Memory B cell (primary cell): ENCODE measurements at regions not wholly inside any gene's neighbourhood (a gene's known extent, or its start where the extent isn't known, plus 50 kb on each side); places are given as distances from the start of the nearest gene placed in this dataset.

Experiments
- ATAC-seq: fragments of 150-1000 bp; cut with Tn5 transposase; 2 replicates; pipeline ENCODE4 v1.10.0; 2021; ENCODE audit warnings: low read depth, mild to moderate bottlenecking, moderate library complexity
- DNase-seq, 2 donors: peaks; one replicate each; pipeline ENCODE4 v3.0.0; 2022; ENCODE audit warnings: low spot score in 2 of 2
- H3K27ac Mint-ChIP-seq: one replicate; pipeline ENCODE4 v1.8.0; 2022; ENCODE audit warnings: mild to moderate bottlenecking, moderate library complexity, mixed read lengths
- H3K27me3 Mint-ChIP-seq: one replicate; pipeline ENCODE4 v1.8.0; 2022; ENCODE audit warnings: mixed read lengths
- H3K36me3 Mint-ChIP-seq: one replicate; pipeline ENCODE4 v1.8.0; 2022; ENCODE audit warnings: mild to moderate bottlenecking, mixed read lengths
- H3K4me1 Mint-ChIP-seq: one replicate; pipeline ENCODE4 v1.8.0; 2022; ENCODE audit warnings: mixed read lengths
- H3K4me3 Mint-ChIP-seq: one replicate; pipeline ENCODE4 v1.8.0; 2022; ENCODE audit warnings: mild to moderate bottlenecking, moderate library complexity, mixed read lengths
- H3K9me3 Mint-ChIP-seq: one replicate; pipeline ENCODE4 v1.8.0; 2022; ENCODE audit warnings: mixed read lengths

DNA sequence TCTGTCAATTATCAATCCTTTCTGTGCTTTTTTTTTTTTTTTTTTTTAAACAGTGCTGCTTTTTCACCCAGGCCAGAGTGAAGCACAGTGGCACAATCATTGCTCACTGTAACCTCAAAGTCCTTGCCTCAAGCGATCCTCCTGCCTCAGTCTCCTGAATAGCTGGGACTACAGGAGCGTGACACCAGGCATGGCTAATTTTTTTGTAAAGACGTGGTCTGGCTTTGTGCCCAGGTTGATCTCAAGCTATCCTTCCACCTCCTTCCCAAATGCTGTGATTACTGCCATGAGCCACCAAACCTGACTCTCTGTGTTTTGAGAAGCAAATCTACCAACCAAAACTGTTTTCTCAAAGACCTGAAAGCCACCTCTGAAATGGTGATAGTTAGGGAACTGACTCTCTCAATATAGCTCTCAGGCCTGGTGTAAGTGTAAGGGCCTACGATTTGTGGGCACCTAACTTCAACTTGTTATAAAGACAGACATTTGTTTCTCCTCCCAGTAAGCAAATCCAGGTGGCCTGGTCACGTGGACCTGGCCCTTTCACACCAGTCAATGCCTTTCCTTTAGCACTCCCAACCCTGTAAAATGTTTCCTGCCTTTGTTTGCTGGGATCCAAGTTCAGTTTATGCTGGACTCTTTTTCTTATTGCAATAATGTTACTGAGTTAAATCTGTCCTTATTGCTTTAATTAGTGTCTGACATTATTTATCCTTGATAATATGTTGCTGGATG lies 2015.9 kb downstream of the PCDH7 start:
- ATAC-seq (no peak), DNase-seq (no peak)
- H3K9me3 Mint-ChIP-seq: peaks cover 3% of the 10 kb centered on the region
- no peak overlapping the region for H3K4me3 Mint-ChIP-seq
- H3K27ac Mint-ChIP-seq: no peak overlapping the region
- H3K27me3 Mint-ChIP-seq: no peaks in the 10 kb centered on the region
- H3K4me1 Mint-ChIP-seq: no peaks in the 10 kb centered on the region
- no peaks in the 10 kb centered on the region for H3K36me3 Mint-ChIP-seq

DNA sequence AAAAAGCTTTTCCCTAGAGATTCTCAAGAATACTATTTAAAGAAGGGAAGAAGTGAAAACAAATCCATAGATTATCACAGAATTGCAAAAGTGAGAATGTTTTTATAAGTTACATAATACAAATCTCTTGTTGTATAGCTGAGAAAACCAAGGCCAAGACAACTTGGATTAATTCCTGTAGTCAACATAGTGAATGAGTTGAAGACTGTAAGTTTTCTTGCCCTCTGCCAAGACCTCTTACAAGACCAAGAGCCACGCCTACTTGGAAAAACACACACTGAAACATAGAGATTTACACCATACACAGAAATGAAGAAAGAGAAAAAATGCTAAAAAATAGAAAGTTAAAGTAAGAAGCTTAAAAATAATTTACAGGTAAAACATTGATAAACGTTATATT lies 2024.0 kb downstream of the PCDH7 start:
- no peaks in the 10 kb centered on the region for H3K36me3 Mint-ChIP-seq
- H3K4me3 Mint-ChIP-seq: no peak overlapping the region
- DNase-seq (no peak), ATAC-seq (no peak)
- no peaks in the 10 kb centered on the region for H3K27me3 Mint-ChIP-seq
- no peak overlapping the region for H3K27ac Mint-ChIP-seq
- no peaks in the 10 kb centered on the region for H3K9me3 Mint-ChIP-seq
- H3K4me1 Mint-ChIP-seq: no peaks in the 10 kb centered on the region

DNA sequence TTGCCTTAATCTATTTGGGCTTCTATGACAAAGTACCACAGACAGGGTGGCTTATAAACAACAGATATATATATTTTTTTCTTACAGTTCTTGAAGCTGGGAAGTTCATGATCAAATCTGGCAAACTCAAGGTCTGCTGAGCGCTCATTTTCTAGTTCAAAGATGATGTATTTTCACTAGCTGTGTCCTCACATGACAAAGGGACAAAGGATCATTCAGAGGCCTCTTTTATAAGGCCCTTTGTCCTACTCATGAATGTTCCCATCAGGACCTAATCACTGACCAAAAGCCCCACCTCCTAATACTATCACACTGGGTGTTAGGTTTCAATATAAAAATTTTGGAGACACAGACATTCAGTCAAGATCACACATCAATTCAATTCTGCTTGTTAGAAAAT lies 2025.2 kb downstream of the PCDH7 start:
- Mint-ChIP-seq H3K4me3 (no peak overlapping the region), H3K9me3 (no peaks in the 10 kb centered on the region), H3K36me3 (no peaks in the 10 kb centered on the region), H3K27me3 (no peaks in the 10 kb centered on the region), H3K4me1 (no peaks in the 10 kb centered on the region), H3K27ac (no peak overlapping the region)
- ATAC-seq (no peak), DNase-seq (no peak)

DNA sequence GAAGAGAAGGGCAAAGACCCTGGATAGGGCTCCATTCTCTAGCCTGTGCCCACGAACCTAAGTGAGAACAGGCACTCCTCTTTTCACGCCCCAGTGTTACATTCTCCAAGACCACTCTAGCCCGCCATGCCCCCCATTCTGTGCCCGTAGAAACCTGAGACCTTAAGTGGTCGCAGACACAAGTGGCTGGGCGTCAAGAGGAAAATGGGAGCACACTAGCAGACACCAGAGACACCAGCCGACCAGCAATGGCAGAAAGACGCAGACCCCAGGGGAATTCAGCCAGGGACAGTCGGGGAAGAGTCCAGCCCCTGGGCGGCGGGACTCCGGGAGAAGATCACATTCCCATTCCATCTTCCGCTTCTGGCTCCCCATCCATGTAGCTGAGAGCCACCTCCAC lies 2027.9 kb downstream of the PCDH7 start:
- DNase-seq: no peak
- Mint-ChIP-seq H3K27ac (no peak overlapping the region), H3K4me1 (no peaks in the 10 kb centered on the region), H3K27me3 (no peaks in the 10 kb centered on the region), H3K36me3 (no peaks in the 10 kb centered on the region), H3K9me3 (peaks cover 2% of the 10 kb centered on the region), H3K4me3 (no peak overlapping the region)
- ATAC-seq: no peak

DNA sequence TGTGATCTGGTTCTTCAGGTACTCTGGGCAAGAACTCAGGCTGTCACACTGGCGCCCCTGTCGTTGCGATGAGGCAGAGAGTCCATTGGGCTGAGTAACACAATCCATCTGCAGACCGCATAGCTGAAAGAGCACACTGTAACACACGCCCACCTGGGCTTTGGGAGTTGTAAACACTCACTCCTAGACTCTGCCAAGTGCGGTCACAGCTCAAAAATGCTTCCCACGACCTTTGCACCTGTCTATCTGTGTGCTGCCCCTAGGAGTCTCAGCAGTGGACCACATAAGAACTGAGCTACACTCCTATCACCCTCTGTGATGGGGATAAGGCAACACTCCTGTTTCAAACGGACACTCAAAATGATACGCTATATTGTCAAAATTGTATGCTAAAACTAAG lies 2028.3 kb downstream of the PCDH7 start:
- no peak overlapping the region for H3K4me3 Mint-ChIP-seq
- ATAC-seq (no peak), DNase-seq (no peak)
- H3K36me3 Mint-ChIP-seq: no peaks in the 10 kb centered on the region
- H3K27ac Mint-ChIP-seq: no peak overlapping the region
- no peaks in the 10 kb centered on the region for H3K4me1 Mint-ChIP-seq
- H3K27me3 Mint-ChIP-seq: no peaks in the 10 kb centered on the region
- H3K9me3 Mint-ChIP-seq: peaks cover 2% of the 10 kb centered on the region

DNA sequence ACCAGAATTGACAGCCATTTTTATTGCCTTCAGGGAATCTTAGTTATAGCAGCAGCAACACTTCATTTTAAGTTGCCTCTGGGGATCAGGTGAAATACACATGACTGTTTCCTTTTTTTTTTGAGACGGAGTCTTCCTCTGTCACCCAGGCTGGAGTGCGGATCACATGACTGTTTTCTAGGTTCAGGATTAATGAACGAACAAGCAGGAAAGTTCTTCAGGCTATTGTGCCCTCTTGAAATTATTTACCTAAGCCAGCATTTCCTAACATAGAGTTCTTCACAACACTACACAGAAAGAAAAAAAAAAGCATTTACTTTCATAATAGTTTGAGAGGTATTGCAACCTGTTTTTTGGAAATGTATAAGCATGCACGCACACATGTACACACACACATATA lies 2032.8 kb downstream of the PCDH7 start:
- Mint-ChIP-seq H3K4me3 (no peak overlapping the region), H3K36me3 (no peaks in the 10 kb centered on the region), H3K27me3 (no peaks in the 10 kb centered on the region), H3K27ac (no peak overlapping the region), H3K4me1 (no peaks in the 10 kb centered on the region), H3K9me3 (peaks cover 5% of the 10 kb centered on the region)
- no peak for DNase-seq
- no peak for ATAC-seq

DNA sequence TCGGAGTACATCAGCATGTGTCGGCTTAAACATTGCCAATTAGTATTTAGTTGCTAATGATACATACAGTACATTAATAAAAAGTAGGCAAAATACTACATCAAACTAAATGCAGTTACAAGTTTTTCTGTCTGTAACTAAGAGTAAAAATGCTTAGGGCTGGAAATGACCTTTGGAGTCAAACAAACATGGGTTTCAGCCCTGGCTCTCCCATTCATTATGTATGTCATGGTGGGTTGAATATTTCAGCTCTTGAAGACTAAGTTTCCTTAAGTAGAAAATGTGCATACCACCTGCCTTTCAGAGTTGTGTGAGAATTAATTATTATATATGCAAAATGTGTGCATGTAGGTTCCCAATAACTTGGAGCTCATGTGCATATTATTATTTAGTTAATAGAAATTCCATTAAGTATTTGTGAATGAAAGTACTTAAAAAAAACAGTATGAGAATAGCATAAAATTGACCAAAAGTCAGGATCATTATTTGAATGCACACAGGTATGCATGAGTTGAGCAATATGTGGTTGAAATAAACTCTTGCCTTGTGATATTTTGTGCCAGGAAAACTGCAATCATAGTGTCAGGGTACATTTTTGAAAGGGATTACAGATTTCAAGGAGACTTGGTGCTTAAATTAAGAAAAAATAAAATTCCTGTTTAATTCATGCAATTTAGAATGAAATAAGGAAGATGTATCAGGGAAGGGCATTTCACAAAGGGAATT lies 2048.7 kb downstream of the PCDH7 start:
- no peaks in the 10 kb centered on the region for H3K36me3 Mint-ChIP-seq
- H3K27me3 Mint-ChIP-seq: no peaks in the 10 kb centered on the region
- H3K4me1 Mint-ChIP-seq: no peaks in the 10 kb centered on the region
- H3K4me3 Mint-ChIP-seq: no peak overlapping the region
- DNase-seq: no peak
- H3K9me3 Mint-ChIP-seq: peaks cover 6% of the 10 kb centered on the region
- no peak for ATAC-seq
- no peak overlapping the region for H3K27ac Mint-ChIP-seq

DNA sequence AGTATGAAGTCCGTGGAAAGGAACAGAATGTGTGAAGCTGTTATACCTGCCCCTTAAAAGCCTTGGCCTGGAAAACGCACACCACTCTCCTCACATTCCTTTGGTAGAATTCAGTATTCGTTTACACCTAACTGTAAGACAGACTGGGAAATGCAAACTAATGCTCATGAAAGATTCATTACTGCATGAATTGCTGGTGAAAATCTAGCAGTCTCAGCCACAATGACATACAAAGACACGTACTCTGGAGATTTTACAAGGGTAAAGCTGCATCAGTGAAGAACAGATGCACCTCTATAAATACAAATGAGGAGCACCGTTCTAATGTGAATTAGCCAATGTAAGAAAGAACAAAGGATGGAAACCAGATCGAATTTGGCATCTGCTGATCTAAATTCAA lies 2051.3 kb downstream of the PCDH7 start:
- Mint-ChIP-seq H3K4me3 (no peak overlapping the region), H3K27ac (no peak overlapping the region), H3K36me3 (no peaks in the 10 kb centered on the region), H3K27me3 (no peaks in the 10 kb centered on the region), H3K4me1 (no peaks in the 10 kb centered on the region), H3K9me3 (peaks cover 6% of the 10 kb centered on the region)
- ATAC-seq: no peak
- no peak for DNase-seq

DNA sequence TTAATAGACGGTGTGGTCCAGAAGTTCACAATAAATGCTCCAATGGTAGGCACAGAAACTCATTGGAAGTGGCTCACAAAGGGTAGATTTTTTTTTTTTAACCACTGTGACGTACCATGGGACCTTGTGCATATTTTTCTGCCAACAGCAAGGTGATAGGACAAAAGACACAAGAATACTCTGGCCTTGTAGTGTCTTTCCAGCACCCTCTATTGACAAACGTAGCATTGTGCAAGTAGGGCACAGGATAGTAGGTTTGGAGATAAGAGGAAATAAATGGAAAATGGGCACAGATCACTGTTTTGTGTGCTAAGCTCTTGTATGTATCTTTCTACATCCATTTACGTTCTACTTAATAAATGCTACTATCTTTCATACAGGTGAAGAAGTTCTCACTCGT lies 2054.9 kb downstream of the PCDH7 start:
- ATAC-seq (no peak), DNase-seq (no peak)
- Mint-ChIP-seq H3K4me1 (no peaks in the 10 kb centered on the region), H3K4me3 (no peak overlapping the region), H3K36me3 (no peaks in the 10 kb centered on the region), H3K27me3 (no peaks in the 10 kb centered on the region), H3K27ac (no peak overlapping the region), H3K9me3 (peaks cover 8% of the 10 kb centered on the region)

DNA sequence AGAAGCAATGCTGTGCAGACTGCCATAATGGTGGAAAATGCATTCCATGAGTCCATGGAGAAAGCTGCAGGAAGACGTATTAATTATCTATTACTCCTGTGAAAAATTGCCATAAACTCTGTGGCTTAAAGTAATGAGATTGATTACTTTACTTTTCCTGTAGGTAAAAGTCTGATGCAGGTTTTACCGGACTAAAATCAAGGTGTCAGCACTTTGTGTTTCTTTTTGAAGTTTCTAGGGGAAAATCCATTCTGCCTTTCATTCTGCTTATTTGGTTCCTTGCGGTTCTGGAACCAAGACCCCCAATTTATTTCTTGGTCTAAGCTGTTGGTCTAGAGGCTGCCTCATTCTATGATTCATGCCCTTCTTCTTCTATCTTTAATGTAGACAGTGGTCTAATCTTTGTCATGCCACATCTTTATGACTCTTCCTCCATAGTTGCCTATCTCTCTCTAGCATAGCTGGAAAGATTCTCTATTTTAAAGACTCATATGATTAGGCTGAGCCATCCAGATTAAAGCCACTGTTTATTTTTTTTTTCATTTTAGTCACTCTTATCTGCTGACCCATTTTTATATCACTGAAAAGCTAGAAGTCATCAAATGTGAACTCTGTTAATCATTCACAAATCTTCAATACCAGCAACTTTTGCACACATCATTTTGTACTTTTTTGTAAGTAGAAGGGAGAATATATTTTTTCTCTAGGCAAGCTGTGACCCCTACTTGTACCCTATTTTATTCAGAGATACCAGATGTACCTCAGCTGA lies 2056.4 kb downstream of the PCDH7 start:
- Mint-ChIP-seq H3K27me3 (no peaks in the 10 kb centered on the region), H3K27ac (no peak overlapping the region), H3K4me1 (no peaks in the 10 kb centered on the region), H3K9me3 (peaks cover 10% of the 10 kb centered on the region), H3K4me3 (no peak overlapping the region), H3K36me3 (no peaks in the 10 kb centered on the region)
- DNase-seq (no peak), ATAC-seq (no peak)

DNA sequence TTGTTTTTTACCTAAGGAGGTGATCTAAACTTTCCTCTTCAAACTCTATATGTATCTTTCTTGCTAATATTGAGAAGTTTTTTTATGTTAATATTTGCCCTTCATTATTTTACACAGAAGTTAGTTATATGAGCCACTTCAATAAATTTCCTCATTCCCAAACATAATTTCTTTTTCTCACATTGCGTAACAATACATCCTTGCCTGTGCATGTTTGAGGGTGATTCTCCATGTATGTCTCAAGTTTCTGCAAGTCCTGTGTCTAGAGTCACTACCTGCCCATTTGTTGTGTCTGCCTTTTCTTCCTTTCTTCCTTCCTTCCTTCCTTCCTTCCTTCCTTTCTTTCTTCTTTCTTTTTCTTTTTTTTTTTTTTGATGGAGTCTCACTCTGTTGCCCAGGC lies 2057.9 kb downstream of the PCDH7 start:
- Mint-ChIP-seq H3K27me3 (no peaks in the 10 kb centered on the region), H3K36me3 (no peaks in the 10 kb centered on the region), H3K4me1 (no peaks in the 10 kb centered on the region), H3K27ac (no peak overlapping the region), H3K9me3 (peaks cover 11% of the 10 kb centered on the region), H3K4me3 (no peak overlapping the region)
- no peak for ATAC-seq
- no peak for DNase-seq

DNA sequence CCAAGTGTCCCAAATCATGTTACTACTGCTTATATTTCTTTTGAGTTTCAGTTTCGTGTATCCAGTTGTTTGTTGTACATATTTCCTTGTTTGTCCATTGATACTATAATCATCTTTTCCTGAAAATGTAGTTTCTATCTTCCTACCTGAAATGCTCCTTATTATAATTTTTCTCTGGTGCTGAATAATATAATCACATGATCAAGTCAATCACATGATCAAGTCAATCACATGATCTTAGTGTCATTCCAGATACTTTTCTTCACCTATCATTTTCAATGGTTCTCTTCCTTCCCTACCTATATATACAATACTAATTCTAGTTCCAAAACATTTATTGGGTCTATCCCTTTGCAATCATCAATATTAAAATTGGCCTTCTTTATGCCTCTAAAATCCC lies 2058.8 kb downstream of the PCDH7 start:
- no peak overlapping the region for H3K27ac Mint-ChIP-seq
- ATAC-seq: no peak

DNA sequence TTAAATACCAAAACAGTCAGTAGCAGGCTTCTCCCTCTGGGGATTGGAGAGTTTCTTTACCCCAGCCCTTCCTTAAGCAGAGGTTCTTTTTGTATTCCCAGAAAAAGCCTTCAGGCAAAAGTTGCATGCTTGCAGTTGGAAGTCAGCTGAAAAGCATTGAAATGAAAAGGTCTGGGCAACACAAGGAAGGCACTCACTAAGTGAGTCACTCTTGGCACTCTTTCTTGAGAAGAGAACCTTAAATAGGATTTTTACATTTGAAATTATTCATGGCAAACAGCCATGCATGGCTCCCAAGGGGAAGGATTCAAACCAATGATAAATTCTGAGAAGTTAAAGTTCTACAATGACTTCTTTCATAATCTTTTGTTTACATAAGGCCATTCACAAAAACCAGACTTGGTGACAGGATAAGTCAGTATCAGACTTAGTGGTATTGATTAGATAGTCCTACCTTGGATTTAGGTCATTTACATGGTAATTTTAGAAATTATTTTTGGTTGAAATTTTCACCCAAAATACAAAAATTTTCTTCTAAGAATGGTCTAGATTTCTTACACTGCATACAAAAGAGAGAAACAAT lies 2068.9 kb downstream of the PCDH7 start:
- H3K9me3 Mint-ChIP-seq: no peaks in the 10 kb centered on the region
- no peak overlapping the region for H3K4me3 Mint-ChIP-seq
- ATAC-seq: no peak
- H3K36me3 Mint-ChIP-seq: no peaks in the 10 kb centered on the region
- no peak for DNase-seq
- no peak overlapping the region for H3K27ac Mint-ChIP-seq
- no peaks in the 10 kb centered on the region for H3K4me1 Mint-ChIP-seq
- H3K27me3 Mint-ChIP-seq: no peaks in the 10 kb centered on the region

More for the DNA sequence above, 2058.8 kb downstream of the PCDH7 start:
- Mint-ChIP-seq H3K36me3 (no peaks in the 10 kb centered on the region), H3K4me3 (no peak overlapping the region), H3K9me3 (peaks cover 16% of the 10 kb centered on the region), H3K27me3 (no peaks in the 10 kb centered on the region), H3K4me1 (no peaks in the 10 kb centered on the region)
- no peak for DNase-seq

DNA sequence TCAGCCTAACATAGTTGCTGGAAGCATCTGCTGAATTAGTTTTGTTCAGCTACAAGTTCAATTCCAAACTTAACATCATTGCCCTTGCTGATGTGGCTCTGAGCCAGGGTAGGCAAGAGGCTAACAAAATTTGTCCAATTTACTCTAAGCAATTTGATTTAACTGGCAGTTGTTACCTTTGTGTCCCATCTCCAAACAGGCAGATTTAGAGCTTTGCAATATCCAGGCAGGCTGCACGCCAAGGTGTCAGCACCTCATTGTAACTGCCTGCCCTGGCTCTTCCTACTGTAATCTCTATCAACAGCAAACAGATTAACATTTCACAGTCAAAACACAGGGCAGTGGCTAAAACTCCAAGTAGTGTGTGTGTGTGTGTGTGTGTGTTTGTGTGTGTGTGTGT lies 2070.6 kb downstream of the PCDH7 start:
- Mint-ChIP-seq H3K36me3 (no peaks in the 10 kb centered on the region), H3K4me3 (no peak overlapping the region), H3K9me3 (no peaks in the 10 kb centered on the region), H3K4me1 (no peaks in the 10 kb centered on the region), H3K27ac (no peak overlapping the region), H3K27me3 (no peaks in the 10 kb centered on the region)
- no peak for ATAC-seq
- no peak for DNase-seq
